ENCODE measurements at regions not wholly inside any gene's neighbourhood (a gene's known extent, or its start where the extent isn't known, plus 50 kb on each side); places are given as distances from the start of the nearest gene placed in this dataset.
A peak's percentile ranks its signal among the peaks of the same experiment; 100 is the strongest.
"Not testable (repeated sequence)": the region's sequence is repeated elsewhere in the genome, so short reads cannot be mapped to it uniquely, and the experiment has no call there.

DNA sequence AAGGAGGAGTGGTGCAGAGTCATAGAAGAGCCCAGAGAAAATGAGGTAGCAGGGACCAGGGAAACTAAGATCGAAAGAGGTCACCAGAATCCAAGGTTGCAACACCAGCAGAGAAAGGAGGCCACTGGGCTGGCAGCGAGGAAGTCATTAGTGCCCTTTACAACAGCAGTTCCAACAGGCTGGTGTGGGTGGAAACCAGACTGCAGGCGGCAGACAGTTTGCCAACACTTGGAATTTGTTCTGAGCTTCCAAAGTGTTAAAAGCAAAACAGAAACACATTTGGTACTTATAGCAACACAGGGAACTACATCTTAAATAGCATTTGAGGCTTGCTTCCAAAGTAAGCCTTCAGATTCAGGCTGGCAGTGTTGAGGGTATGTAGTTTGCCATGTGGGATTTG lies 95.2 kb upstream of the PWP1 start:
- no peak for DNase-seq (ENCODE audit: low spot score)

DNA sequence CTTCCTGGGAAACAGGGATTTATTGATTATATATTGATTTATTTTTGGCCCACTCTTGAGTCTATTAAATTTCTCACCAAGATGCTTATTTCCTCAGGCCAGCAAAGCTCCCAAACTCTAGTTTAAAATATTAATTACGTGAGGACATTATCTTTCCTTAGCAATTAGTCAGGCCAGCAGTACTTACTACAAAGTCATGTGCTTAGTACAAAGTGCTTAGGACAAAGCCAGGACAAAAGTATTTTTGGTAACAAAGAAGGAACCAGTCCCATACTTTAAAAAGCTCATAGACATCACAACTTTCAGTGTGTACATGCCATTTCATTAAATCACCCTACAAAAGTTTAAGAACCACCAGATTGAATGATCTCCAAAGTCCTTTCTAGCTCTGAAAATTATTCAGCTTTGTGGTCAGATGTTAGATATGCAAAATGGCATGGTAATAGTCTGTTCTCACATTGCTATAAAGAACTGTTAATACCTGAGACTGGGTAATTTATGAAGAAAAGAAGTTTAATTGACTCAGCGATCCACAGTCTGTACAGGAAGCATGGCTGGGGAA lies 94.7 kb upstream of the PWP1 start:
- no peak for DNase-seq (ENCODE audit: low spot score)

DNA sequence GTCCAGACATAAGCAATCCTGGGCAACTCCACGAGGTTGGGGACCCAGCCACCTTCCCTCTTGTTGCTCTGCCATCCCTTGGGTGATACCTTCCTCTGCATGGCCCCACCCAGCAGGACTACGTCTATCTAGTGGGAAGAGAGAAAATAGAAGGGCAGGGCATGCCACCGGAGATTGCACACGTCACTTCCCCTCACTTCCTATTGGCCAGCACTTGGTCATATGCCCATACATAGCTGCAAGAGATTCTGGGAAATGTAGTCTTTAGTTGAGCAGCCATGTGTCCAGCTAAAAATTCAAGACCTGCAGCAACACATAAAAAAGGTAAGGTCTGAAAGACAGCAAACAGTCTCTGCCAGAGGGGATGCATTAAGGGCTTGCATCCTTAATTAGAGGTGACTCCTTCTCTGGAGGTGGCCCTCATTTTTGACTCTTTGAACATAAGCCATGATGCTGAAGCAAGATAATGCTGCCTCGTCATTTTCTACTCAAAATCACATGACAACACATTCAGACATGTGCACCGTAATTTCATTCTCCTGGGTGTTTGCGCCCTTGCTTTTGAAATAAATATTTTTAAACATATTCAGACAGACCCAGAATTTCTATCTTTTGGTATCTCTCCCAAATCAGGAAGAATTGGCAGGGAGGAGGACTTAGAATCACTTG lies 91.8 kb upstream of the PWP1 start:
- DNase-seq (ENCODE audit: low spot score), result peak; percentile 61

DNA sequence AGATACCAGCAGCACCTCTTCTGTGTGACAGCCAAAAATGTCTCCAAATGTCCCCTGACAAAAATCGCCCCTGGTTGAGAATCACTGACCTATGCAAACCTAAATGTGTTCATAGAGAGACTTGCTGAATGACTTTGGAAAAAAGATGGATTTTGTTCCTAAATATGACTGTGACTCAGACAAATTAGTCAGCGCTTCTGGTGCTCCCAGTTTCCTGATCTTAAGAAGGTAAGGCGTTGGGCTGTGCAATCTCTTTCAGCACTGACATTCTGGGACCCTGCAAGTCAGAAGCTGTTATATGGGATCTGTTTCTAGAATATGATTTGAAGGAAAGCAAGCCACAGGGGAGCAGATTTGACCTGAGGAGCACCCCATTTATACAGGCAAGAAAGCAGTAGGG lies 90.6 kb upstream of the PWP1 start:
- DNase-seq (ENCODE audit: low spot score), result peak; percentile 21

DNA sequence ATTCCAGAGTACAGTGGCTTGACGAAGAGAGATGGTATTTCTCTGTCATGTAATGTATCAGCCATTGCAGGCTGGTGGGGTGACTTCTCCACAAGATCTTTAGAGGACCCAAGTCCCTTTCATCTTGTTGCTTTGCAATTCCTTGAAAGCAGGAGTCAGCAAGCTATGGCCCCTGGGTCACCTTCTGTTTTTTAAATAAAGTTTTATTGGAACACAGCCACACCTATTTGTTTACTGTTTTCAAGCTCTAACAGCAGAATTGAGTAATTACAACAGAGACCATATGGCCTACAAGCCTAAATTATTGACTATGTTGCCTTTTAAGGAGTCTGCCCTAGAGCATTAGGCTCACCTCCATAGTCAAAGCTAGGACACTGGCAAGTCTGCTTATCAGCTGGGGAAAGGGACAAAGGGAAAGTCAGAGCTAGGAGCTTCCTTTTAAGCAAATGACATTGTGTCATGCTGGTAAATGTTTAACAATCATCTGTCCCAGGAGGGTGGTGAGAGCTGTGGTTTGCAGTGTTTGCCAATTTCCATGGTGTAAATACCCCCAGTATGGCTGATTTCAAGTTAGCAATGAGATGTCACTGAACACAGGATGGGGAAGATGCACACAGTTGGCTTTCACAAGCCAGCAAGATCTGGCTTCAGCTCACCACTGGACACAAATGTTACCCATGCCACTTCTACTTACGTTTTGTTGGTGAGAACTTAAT lies 87.7 kb upstream of the PWP1 start:
- DNase-seq (ENCODE audit: low spot score), result no peak

DNA sequence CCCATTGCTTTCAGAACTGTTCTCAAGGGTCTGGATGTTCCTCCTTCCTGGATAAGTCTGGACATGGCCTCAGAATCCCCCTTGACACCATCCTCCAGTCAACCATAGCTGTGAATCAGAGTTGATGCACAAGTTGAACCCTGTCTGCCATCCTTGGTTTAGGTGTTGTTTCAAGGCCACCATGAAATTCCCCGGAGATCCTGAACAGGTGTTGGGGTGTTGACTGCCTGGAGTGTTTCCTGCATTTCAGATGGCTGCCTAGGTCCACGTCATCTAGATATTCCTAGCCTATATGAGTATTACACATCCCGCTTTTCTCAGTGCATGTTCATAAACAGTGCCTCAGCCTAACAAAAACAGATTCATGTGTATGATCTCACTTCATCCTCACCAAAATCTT lies 86.7 kb upstream of the PWP1 start:
- DNase-seq (ENCODE audit: low spot score), result no peak

DNA sequence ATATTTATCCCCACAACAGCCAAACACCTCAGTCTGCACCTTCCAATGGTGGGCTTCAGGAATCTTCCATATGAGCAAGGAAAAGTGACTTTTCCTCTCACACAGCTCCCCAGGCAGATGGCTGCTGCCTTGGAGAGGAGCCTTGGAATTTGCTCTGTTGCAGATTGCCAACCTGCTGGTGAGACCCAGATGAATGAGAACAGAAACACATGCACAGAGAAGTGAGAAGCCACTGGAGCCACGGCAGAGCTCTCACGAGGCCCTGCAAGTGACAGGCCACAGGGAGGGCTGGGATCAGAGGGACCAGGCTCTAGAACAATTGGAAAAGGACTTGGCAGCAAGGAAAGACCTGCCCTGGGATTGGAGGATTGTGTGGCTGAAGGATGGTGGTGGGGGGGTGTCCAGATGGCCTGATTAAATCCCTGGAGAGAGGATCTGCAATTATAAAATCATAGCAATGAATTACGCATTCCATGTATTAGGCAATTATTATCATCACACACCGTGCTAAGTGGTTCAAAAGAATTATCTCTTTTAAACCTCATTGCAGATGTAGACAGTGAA lies 84.9 kb upstream of the PWP1 start:
- DNase-seq (ENCODE audit: low spot score), result no peak

DNA sequence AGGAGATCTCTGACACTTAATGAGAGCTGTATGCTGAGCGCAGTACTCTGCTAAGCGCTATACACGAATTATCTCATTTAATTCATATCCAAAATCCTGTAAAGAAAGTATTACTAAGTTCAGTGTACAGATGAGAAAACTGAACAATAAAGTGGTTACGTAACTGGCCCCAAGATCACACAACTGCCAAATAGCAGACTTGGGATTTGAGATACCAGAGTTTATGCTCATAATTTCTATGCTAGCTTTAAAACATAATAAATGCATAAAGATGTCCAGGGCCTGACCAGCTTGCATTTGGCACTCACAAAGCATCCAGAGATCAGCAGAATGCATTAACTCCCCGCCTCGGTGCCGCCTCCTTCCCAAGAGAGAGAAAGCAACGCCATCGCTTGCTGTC lies 83.2 kb upstream of the PWP1 start:
- DNase-seq (ENCODE audit: low spot score), result no peak

DNA sequence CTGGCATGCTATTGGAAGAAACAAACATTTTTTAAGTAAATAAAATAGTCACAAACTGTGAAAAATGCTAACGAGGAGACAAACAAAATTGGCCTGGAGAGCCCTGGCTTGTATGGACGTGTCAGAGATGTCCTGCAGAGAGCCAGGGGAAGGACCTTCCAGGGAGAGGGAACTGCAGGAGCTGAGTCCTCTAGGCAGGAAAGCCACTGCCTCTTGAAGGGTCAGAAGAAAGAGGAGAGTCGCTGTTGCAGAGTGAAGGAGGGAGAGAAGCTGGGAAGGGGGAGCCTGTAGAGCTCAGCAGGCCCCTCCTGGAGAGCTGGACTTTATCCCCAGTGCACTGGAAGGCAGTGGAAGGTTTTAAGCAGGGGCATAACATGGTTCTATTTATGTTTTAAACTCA lies 80.3 kb upstream of the PWP1 start:
- DNase-seq (ENCODE audit: low spot score), result no peak

DNA sequence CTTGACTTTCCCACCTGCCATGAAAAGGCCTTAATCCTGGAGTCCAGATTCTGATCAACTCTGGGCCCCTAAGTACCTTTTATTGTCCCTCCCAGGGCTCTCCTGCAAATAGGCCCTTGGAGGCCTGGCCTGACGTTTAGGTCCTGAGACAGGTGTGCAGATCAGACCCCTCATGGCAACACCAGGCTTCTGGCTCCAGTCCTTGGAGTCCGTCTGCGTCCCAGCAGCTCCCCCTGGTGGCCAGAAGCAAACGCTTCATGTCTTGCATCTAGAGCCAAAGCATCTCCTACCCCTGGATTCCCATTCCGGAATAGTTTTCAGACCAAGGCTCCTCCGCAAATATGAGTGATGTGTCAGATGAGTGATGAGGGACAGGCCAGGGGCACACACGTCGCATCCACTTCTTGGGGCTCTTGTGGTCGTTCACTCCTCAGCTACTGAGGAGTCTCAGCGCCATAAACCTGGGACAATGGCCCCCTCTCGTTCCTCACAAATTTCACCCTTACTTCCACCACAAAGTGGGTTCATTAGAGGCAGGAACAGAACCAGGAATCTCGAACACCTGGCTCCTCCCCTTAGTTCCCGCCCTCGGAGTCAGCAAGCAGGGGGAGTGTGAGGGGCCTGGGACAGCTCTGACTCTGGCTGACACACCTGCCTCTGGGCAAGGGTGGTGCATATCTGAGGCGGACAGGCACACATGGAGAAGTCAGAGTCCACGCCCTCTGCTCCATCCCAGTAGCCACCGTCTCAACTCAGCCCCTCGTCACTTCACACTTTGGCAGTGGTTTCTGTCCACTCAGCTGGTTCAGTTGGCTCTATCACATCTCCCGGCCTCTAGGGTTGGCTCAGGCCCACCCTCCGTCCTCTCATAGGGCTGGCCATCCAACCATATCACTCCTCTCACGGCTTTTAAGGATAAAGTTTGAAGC lies 77.9 kb upstream of the PWP1 start:
- DNase-seq (ENCODE audit: low spot score), result peak; percentile 51

DNA sequence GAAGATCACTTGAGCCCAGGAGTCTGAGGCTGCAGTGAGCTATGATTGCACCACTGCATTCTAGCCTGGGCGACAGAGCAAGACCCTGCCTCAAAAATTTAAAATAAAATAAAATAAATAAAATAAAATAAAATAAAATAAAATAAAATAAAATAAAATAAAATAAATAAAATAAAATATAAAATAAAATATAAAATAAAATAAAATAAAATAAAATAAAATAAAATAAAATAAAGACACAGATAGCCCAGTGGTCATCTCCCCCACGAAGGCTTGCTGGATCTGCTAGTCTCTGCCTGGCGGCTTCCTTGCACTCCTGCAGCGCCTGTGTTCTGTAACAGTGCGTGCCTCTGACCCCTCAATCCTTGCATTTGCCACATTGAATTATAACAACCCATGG lies 76.8 kb upstream of the PWP1 start:
- not testable (repeated sequence) for DNase-seq (ENCODE audit: low spot score)

DNA sequence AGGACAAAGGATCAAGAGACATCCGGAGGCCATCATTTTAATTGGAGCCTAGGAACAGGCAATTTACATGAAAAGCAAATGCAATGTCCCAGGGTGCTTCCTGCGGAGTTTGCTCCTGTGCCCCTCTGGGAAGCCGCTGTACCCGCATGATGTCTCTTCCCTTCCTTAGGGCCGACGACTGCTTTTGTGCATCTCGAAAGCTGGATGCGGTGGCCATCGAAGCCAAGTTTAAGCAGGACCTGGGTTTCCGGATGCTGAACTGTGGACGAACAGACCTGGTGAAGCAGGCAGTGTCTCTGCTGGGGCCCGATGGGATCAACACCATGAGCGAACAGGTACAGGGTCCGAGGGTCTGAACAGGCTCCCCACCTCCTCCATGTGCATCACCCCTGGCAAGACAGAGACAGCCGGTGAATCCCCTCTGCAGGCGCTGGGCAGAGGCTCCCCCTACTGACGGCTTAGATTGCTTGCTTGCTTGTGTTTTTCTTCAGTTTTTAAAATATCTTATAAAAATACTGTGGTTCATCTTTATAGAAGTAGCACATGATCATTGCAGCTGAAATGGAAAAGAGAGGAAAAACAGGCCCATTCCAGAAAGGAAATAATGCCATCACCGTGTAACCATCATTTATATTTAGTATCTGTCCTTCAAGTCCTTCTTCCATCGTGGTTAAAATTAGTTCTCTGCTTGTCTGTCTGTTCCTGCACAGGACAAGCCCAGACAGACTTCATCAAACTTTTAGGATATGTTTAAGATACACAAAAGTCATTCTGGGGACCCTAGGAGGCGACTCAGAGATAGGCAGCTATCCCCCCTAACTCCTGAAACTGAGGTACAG lies 75.4 kb upstream of the PWP1 start:
- DNase-seq (ENCODE audit: low spot score), result peak; percentile 34

DNA sequence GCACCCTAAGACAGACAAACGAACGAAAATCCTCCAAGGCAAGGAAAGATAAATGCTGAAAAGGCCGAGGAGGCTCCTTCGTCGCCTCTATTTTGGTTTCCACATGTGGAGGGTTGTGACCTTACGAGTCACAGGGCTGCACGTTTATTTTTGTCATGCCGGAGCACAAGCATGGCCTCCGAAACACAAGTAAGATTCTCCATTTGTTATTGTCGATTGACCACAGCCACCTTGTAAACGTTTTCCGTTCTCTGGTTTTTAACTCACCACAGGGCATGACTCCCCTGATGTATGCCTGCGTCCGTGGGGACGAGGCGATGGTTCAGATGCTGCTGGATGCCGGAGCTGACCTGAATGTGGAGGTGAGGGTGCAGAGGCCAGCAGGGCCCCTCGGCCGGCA lies 73.1 kb upstream of the PWP1 start:
- no peak for DNase-seq (ENCODE audit: low spot score)

DNA sequence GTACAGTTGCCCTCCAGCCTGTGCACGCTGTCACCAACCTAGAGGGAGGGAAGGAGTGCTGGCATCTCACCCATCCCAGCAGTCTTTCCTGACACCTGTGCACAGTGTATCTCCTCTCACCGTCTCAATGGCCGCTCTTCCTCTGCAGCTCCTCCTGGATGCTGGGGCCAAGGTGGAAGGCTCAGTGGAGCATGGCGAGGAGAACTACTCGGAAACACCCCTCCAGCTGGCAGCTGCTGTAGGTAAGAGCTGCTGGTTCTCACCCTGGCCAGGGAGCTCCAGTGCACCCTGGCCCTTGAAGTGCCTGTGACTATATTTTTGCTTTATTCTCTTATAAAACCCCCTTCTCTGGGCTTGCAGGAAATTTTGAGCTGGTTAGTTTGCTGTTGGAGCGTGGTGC lies 68.7 kb upstream of the PWP1 start:
- DNase-seq (ENCODE audit: low spot score), result no peak

DNA sequence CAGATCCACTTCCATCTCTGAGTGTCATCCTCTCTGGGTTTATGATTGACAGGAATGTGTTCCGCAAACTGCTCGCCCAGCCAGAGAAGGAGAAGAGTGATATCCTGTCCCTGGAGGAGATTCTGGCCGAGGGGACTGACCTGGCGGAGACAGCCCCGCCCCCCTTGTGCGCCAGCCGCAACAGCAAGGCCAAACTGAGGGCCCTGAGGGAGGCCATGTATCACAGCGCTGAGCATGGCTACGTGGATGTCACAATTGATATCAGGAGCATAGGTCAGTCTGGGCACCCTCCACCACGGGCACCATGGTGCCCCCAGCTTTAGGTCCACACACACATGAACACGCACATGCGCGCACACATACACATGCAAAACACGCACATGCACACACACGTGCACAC lies 67.5 kb upstream of the PWP1 start:
- no peak for DNase-seq (ENCODE audit: low spot score)

DNA sequence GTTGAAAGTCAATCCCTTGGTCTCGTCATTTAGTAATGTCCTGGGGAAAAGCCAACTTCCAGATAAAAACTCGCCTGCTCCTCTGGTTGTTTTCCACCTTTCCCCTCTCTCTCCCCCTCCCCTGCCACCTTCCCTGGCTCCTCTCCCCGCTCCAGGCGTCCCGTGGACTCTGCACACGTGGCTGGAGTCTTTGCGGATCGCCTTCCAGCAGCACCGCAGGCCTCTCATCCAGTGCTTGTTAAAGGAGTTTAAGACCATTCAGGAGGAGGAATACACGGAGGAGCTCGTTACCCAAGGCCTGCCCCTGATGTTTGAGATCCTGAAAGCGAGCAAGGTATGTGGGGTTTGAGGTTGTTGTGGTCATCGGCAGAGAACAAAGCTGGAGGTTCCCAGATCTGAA lies 65.8 kb upstream of the PWP1 start:
- DNase-seq (ENCODE audit: low spot score), result no peak

DNA sequence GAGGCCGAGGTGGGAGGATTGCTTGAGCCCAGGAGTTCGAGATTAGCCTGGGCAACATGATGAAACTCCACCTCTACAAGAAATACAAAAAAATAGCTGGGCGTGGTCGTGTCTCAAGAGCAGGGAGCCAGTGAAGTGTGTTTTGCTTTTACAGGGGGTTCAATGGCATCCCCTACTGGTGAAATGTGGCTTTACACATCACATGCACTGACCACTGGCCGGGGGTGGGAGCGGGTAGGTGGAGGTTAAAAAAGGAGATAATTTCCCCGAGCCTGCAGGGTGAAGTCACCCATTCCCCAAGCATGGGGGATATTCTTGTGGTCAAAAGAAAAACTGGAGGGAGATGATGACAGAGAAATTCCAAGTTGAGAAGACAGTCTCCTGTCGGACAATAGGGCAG lies 63.6 kb upstream of the PWP1 start:
- DNase-seq (ENCODE audit: low spot score), result peak; percentile 13

DNA sequence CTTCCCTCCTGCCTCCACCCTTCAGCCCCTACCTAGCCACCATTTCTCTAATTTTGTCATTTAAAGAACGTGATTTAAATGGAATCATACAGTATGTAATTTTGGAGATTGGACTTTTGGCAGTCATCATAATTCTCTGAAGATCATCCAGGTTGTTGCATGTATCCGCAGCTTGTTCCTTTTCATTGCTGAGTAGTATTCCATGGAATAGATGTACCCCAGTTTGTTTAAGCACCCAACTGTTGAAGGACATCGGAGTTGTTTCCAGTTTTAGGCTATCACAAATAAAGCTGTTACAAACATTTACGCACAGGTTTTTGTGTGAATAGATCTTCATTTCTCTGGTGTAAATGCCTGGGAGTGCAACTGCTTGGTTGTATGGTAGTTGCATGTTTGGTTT lies 61.1 kb upstream of the PWP1 start:
- DNase-seq (ENCODE audit: low spot score), result no peak

DNA sequence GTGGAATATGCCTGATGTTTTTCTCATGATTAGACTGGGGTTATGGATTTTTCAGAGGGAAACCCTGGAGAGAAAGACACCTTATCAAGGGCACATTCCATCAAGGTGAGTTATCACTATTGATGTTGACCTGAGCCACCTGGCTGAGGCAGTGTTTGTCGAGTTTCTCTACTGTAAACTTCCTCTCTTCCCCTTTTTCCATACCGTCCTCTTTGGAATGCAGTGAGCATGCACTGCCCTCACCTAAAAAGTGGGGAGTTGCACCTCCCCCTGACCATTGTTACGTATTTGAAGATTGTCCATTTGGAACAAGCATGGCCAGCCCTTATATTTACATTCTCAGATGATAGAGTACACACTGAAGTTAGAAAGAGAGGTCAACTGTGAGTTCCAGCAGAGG lies 53.9 kb upstream of the PWP1 start:
- DNase-seq (ENCODE audit: low spot score), result no peak

DNA sequence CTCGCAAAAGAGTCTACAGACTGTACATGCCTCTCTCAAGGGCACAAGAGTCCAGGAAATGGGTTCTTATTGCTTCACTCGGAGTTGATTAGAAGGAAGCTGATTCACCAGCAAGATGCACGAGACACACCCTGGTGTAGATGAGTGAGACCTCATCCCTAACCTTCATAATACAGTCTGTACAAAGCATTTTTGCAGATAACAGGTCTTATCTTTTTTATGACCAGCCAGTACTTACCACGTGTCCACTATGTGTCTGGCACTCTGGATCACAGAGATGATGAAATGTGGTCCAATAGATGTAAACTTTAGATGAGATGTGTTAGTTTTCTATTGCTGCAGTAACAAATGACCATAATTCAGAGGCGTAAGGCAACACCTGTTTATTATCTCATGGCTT lies 53.4 kb upstream of the PWP1 start:
- DNase-seq (ENCODE audit: low spot score), result peak; percentile 51

DNA sequence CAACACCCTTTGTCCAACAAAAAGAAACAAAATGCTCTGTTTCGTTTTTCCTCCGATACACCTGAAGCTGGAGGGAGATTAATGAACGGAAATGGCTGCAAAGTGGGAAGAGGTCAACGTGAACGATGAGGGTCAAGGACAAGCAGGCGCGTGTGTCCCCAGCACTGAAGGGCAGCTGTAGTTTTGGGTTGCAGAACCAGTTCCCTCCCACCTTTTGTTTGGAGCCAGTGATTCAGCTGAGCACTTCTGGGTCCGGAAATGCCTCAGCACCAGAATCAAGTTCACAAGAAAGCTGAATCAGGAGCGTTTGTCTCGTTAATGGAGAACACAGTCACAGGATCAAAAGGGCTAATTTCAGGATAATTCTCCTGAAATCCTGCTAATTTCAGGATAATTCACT lies 51.1 kb upstream of the PWP1 start:
- DNase-seq (ENCODE audit: low spot score), result no peak

Data from A172 (cell line).